ENCODE measurements at regions not wholly inside any gene's neighbourhood (a gene's known extent, or its start where the extent isn't known, plus 50 kb on each side); places are given as distances from the start of the nearest gene placed in this dataset.

DNA sequence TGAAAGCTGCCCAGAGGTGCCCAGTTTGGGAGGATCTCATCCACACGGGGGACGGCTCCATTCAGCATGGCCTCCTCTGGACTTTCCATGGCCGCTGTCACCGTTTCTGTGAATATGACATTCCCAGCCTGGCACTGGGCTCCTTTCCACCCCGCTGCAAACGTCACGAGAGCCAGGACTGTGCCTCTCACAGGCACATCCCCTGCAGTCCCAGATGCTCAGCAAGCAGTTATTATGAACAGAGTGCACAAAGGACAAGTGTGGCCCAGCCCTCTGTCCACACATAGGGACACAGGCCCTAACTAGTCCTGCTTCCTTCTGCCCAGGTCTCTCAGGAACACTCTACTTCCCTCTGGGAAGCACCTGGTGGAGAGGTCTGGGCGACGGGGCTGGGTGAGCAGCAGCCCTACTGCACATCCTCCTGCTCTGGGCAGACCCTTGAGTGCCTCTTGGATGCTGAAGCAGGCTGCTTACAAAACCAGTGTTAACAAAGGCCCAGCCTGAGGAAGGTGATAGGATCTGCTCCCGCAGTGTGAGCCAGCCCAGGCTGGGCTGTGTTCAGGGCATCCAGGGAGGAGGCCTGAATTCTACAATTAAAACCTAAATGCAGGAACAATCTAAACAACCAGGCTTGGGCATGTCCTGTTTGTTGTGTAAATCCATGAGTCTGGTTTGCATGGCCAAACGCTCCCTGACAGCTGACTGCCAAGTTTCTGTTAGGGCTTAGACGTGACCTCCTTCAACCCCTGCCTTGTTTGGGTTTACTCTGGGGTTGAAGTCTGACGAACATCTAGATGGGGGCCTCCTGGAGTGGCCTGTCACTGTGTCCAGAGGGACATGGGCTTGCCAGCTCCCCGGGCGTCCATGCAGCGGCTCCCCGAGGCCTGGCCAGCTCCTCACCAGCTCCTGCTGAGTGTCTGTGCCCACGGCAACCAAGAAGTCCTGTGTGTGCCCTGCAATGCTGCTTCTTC lies 269.8 kb downstream of the GADD45G start (continued):
- TF ChIP-seq, protein P1, sequence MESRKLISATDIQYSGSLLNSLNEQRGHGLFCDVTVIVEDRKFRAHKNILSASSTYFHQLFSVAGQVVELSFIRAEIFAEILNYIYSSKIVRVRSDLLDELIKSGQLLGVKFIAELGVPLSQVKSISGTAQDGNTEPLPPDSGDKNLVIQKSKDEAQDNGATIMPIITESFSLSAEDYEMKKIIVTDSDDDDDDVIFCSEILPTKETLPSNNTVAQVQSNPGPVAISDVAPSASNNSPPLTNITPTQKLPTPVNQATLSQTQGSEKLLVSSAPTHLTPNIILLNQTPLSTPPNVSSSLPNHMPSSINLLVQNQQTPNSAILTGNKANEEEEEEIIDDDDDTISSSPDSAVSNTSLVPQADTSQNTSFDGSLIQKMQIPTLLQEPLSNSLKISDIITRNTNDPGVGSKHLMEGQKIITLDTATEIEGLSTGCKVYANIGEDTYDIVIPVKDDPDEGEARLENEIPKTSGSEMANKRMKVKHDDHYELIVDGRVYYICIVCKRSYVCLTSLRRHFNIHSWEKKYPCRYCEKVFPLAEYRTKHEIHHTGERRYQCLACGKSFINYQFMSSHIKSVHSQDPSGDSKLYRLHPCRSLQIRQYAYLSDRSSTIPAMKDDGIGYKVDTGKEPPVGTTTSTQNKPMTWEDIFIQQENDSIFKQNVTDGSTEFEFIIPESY (IDR thresholded peaks at IDR 0.05; ENCODE audit: extremely low read depth, insufficient replicate concordance, low read length) = no peak

GRCh38 chr9:89877051-89878002 lies 272.5 kb downstream of the GADD45G start:
- no peaks in the 10 kb centered on the region for H3K27me3 ChIP-seq (ENCODE audit: insufficient read depth, low read length)
- DNase-seq (ENCODE audit: low read depth, low spot score) = no peak
- TF ChIP-seq, protein P2, sequence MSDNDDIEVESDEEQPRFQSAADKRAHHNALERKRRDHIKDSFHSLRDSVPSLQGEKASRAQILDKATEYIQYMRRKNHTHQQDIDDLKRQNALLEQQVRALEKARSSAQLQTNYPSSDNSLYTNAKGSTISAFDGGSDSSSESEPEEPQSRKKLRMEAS (IDR thresholded peaks at IDR 0.05) = no peak
- no peak for TF ChIP-seq ELF1 (IDR thresholded peaks at IDR 0.05; ENCODE audit: borderline replicate concordance, low read depth)
- TF ChIP-seq CBX3 (IDR thresholded peaks at IDR 0.05; ENCODE audit: low read depth) = no peak
- no peak for TF ChIP-seq FOSL1 (IDR thresholded peaks at IDR 0.05; ENCODE audit: low read depth)
- TF ChIP-seq CTCF (IDR thresholded peaks at IDR 0.05 in 2 of 3, conservative IDR thresholded peaks at IDR 0.05 in 1 of 3; ENCODE audit: borderline replicate concordance in 1 of 3, insufficient read depth in 1 of 3, low read depth in 2 of 3, low read length in 2 of 3) = no peak
- no peak for TF ChIP-seq ZFX (IDR thresholded peaks at IDR 0.05)
- TF ChIP-seq REST (IDR thresholded peaks at IDR 0.05; ENCODE audit: low read depth) = no peak
- TF ChIP-seq SIN3A (IDR thresholded peaks at IDR 0.05; ENCODE audit: low read depth) = no peak
- no peak for TF ChIP-seq ZNF274 (IDR thresholded peaks at IDR 0.05; ENCODE audit: low read depth, low read length)
- no peak for TF ChIP-seq EZH2phosphoT487 (IDR thresholded peaks at IDR 0.05; ENCODE audit: borderline replicate concordance)
- no peak for TF ChIP-seq SRF (IDR thresholded peaks at IDR 0.05; ENCODE audit: low read depth)
- no peak for TF ChIP-seq RAD21 (IDR thresholded peaks at IDR 0.05; ENCODE audit: low read depth)
- TF ChIP-seq POLR2A (IDR thresholded peaks at IDR 0.05; ENCODE audit: borderline replicate concordance, extremely low read depth, insufficient read depth, insufficient read length) = no peak
- TF ChIP-seq EZH2 (IDR thresholded peaks at IDR 0.05) = no peak

More at GRCh38 chr9:89877051-89878002, 272.5 kb downstream of the GADD45G start:
- no peak overlapping the region for H3K4me2 ChIP-seq (ENCODE audit: low read length)
- ATAC-seq = no peak
- no peaks in the 10 kb centered on the region for H3K4me1 ChIP-seq (ENCODE audit: control insufficient read depth in 1 of 2, insufficient read depth in 2 of 2, low read length in 2 of 2)
- H4K20me1 ChIP-seq (ENCODE audit: insufficient read depth) = no peaks in the 10 kb centered on the region
- no peak overlapping the region for H3K27ac ChIP-seq (ENCODE audit: low read depth, low read length)
- no peaks in the 10 kb centered on the region for H3K79me2 ChIP-seq (ENCODE audit: insufficient read depth, low read length)
- ChIA-PET RAD21 (ENCODE audit: low non-redundant PET in 1 of 2, low total read pairs in 2 of 2, uncharacterized antibody in 2 of 2, unreplicated experiment in 2 of 2) (no interaction called here), POLR2A (no interaction called here), CTCF (no interaction called here)
- H3K36me3 ChIP-seq (ENCODE audit: control insufficient read depth in 1 of 2, insufficient read depth in 2 of 2, low read length in 2 of 2) = no peaks in the 10 kb centered on the region
- H3K9me2 ChIP-seq (ENCODE audit: insufficient read depth) = no peaks in the 10 kb centered on the region
- BruUV-seq (replicated peaks) = no TSS peak
- no peak overlapping the region for H3K4me3 ChIP-seq (replicated peaks in 1 of 2; ENCODE audit: low read depth in 1 of 2, low read length in 2 of 2)
- H3K9ac ChIP-seq (ENCODE audit: low read length) = no peak overlapping the region
- intact Hi-C loops (cut with micrococcal nuclease) = no loop called here
- no peaks in the 10 kb centered on the region for H3K9me3 ChIP-seq (ENCODE audit: control insufficient read depth in 1 of 2, insufficient read depth in 1 of 2, low read depth in 1 of 2, low read length in 2 of 2)
- no peak overlapping the region for H2AFZ ChIP-seq (ENCODE audit: low read depth, low read length, poor library complexity, severe bottlenecking)
